GM19025 (cell line): ENCODE measurements at regions not wholly inside any gene's neighbourhood (a gene's known extent, or its start where the extent isn't known, plus 50 kb on each side); places are given as distances from the start of the nearest gene placed in this dataset.

Source experiments
- ATAC-seq: cut with Tn5 transposase; IDR thresholded peaks from one replicate; pipeline ENCODE4 v1.9.1; 2021; ENCODE audit warnings: mild to moderate bottlenecking, low read depth, moderate library complexity; ENCODE audit not compliant: unreplicated experiment

DNA sequence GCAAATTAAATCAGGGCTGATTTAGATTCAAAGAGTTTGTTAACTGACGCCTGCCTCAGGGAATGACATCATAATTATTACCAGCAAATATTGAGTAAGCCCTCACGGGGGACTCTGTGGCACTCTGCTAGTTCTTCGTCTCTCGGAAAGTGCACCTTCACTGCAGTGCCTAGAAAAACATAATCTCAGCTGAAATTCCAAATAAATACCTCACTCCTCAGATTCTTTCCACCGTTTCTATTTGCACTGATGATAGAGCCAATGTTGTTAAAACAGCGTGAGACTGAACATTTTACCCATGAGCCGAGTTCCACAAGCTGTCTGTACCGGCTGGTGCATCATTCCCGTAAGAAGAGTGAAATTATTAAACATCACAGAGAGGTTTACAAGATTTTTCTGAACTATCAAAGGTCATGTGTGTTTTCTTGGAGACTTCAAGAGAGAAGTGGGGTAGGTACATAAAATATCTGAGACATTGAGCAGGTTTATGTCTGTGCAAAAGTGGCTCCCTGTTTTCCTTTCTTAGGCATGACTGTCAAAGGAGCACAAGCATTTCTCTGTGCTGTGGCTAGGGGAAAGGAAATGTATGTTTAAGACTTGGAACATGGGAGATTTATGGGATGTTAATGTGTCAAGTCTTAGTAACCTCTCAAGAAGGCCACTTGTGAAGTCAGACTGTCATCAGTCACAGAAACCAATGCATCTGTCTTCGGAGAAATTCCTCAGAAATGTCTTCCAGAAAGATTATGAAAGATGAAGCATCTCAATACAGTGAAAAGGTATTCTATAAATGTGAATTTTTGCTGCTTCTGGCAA lies 119.6 kb downstream of the CBLL2 start:
- no peak for ATAC-seq

DNA sequence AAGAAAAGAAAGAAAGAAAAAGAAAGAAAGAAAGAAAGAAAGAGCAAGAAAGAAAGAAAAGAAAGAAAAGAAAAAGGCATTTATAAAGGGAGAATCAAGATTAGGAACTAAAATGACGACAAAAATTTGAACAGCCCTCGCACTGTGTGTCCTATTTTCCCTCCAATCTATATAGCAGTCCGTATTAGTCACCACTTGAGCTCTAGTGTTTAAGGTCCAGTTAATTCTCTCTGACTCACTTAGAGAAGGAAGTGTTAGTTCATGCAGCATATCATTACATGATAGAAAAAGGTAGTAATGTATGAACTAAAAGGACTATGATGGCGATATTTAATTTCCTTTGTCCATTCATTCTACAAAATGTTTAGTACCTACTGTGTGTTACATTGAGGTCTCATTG lies 122.7 kb downstream of the CBLL2 start:
- no peak for ATAC-seq

DNA sequence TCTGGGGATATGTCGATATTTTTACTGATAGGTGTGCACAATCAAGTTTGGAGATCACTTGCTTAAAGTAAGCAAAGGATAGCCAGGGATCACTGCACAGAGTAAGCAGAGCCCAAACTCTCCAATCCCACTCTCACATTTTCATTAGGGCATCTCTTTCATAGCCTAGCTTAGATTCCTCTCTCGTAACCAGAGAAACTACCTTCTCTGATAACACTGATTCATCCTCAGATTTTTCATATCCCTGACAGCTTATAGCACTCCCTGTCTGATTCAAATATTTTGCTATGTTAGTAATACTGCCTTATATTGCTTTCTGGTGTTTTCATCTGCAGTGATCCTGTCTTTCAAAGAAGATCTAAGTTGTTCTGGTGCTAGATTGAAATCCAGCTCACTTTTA lies 123.7 kb downstream of the CBLL2 start:
- no peak for ATAC-seq

DNA sequence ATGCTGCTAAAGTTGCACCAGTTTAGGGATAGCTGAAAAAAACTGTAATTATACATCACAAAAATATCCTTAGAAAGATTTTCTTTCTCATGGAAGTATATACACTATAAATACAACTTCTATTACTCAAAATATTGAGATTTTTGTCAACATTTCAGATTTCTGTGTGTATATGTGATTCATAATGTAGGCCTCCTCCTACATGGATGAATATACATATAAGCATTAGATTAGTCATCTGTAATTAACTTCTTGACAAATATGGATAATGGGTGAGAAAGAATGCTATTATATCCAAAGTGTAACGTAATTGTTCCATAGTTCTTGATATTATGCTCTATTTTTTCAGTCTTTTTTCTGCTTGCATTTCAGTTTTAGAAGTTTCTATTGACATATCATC lies 124.9 kb downstream of the CBLL2 start:
- ATAC-seq = no peak

DNA sequence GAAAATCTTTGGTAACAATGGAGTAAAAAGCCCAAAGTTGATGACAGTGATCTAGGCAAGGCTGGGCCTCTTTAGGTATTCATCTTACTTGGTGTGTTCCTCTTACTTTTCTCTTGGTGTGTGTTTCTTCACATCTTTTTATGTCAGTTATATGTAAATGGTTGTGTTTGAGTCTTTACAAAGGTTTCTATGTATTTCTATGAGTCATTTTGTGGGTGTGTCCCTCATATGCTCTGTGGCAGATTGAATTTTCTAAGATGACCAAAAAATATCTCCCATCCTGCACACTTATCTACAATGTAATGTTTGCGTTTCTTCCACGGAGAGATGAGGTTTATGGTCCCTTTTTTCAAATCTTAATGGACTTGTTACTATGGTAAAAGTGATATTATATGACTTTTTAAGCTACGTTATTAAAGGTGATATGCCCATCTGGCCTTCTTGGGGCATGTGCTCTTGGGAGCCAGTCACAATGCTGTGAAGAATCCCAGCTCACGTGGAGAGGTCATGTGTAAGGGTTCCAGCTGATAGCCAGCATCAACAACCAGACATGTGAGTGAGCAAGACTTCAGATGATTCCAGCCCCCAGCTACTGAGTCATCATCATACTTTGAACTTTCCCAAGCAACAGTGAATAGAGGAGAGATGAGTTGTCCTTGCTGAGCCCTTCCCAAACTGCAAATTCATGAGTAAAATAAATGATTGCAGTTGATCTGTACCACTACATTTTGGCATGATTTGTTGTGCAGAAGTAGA lies 126.9 kb downstream of the CBLL2 start:
- ATAC-seq = no peak

DNA sequence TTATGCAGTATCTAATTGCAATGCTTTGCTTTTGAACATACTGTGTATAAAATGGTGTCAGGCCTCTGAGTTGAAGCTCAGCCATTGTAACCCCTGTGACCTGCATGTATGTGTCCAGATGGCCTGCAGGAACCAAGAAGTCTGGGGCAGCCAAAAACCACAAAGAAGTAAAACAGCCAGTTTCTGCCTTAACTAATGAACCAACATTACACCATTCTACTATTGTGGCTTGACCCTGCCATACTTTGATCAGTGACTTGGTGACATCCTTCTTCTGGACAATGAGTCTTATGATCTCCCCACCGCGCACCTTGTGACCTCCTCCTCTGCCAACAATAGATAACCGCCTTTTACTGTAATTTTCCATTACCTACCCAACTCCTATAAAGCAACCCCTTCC lies 131.6 kb downstream of the CBLL2 start:
- no peak for ATAC-seq

DNA sequence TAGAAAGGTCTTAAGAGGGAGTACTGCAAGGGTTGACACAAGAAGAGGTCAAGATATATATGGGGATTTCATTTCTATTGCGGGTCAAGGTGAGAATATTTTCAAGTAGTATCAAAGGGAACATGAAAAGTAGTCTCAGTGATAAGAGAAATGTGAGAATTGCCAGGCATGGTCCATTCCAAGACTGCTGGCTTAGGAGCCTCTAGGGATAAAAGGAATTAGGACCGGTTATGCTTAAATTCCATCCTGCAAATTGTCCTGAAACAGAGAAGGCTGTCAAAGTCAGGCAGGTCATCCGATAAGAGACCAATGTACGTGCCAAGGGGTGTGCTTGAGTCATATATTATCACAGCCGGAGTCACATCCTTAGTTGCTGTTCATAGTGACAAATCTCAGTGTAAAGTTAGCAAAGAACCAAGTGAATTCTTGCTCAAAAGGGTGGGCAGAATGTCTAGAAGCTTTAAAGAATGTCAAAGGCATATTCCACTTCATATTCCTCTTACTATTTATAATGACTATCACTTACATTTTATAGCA lies 133.6 kb downstream of the CBLL2 start:
- no peak for ATAC-seq

DNA sequence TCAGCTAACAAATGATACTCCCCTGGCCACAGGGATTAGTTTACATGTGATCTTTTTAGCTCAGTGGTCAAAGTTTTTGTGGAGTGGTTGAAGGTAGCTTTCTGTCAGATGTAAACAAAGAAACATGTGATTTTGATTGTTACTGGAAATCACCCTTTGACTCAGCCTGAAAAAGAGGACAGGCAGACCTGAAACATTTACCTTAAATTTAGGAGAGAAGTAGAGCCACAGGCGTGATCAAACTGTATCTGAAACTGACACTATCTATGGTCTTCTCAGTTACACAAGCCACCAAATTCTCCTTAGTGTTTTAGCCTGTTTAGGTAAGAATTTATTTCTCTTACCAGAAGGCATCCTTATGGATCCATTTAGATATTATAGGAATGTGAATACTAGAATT lies 136.7 kb downstream of the CBLL2 start:
- ATAC-seq = no peak

DNA sequence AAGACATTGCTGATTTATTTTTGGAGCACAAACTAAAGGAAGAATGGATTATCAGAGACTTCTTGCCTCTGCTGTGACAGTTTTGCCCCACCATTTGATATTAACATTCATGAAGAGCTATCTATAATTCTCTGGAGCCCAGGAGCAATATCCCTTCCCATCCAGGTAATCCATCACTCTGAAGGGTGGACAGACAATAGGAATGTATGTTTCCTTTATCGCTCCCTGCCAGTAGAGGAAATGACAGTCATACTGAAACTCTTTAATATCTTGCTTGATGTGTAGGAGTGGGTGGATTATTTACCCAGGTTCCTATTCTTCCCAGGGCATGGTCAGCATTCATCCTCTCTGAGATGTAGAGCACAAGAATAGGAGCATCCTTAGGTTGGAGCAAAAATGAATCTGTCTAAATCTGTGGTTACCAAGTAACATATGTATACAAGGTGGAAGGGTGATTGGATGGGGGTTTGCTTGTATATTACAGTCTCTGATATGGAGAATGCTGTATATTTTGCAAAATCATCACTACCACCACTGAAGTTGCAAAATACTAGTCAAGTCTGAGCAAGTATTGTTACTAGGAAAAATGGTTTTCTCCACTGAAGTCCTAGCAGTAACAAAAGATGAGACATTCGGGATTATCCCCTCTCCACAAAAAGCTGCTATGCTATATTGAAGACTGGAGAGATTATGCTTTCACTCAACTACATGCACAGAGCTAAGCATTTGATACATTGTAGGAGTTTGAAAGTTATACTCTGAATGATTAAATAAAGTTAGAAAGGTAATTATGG lies 151.6 kb downstream of the CBLL2 start:
- no peak for ATAC-seq

DNA sequence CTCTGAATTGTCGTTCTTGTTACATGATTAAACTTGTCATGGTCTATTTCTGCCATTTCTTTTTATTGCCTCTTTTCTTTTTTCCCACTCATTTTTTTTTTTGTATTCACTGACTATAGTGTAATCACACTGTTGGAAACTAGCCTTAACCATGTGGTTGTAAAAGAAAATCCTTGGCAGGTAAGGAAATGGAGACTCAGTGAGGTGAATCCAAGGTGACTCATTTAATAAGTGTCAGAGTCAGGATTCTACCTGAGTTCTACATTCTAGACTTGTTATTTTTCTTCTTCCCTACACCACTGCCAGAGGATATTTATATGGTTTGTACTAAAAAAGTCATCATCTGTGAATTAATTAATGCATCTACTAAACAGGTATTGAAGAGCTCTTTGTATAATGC lies 152.2 kb downstream of the CBLL2 start:
- no peak for ATAC-seq

DNA sequence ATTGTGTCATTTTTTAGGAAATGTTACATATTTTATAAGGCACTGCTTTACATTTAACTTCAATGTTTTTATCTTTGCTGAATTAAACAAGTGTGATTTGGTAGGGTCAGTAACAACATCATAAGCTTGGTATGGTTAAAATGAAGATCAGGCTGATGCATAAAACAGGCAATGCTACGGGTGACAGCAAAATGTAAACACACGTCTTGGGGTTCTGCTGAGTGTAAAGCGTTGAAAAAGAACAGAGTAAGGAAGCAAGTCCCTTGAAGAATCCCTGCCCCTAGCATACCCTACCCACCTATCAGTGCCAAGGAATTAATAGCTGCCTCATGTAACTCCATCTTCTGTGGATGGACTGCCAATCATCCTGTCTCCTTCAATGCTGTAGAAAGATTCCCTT lies 157.0 kb downstream of the CBLL2 start:
- ATAC-seq = no peak

DNA sequence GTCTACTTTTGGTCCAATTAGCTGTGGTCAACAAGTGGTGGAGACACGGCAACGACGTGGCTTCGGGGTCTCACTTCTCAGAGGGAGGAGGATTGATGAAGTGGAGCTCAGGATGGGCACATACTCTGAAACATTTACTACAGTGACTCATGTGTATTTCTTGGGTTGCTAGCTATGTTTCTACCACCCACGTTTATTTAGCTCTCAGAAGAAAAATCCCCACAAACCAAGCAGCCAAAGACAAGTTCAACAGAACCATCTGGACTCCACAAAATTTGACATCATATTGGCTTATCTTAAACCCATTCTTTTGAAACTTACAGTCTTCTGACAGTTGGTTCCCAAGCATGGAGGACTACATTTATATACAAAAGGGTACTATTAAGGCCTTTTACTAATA lies 158.0 kb downstream of the CBLL2 start:
- no peak for ATAC-seq

DNA sequence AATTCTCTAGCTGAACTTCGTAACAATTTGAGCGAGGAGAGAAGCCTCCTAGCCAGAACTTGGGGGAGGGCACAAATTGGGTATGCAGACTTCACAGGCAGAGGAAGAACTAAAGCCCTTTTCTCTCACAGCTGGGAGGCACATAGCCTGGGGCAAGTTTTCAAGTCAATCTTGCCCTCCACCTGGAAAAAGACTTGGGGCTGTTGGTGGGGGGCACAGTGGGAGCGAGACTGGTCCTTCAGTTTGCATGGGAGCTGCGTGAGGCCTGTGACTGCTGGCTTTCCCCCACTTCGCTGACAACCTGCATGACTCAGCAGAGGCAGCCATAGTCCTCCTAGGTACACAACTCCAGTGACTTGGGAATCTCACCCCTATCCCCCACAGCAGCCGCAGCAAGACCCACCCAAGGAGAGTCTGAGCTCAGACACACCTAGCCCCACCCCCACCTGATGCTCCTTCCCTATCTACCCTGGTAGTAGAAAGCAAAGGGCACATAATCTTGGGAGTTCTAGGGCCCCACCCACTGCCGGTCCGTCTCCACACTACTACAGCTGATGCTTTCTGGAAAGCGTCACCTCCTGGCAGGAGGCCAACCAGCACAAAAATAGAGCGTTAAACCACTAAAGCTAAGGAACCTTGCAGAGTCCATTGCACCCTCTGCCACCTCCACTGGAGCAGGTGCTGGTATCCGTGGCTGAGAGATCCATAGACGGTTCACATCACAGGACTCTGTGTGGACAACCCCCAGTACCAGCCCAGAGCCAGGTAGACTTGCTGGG lies 160.8 kb downstream of the CBLL2 start:
- no peak for ATAC-seq

DNA sequence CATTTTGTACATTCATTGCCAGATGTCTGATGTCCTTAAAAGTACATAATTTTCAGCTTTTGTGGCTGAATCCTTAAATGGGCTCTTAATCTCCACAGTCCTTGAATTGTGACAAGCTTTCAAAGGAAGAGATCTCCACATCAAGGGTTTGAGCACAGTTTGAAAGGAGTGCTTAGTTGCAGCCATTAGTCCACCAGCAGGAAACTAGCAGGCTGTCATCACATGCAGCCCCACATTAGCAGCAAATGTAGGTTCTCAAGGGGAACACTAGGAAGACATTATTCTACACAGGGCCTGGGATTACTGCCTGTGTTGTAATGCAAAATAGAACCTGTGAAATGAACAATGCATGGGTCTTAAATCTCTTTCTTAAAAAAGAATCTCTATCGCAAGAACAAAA lies 173.2 kb downstream of the CBLL2 start:
- ATAC-seq = no peak

DNA sequence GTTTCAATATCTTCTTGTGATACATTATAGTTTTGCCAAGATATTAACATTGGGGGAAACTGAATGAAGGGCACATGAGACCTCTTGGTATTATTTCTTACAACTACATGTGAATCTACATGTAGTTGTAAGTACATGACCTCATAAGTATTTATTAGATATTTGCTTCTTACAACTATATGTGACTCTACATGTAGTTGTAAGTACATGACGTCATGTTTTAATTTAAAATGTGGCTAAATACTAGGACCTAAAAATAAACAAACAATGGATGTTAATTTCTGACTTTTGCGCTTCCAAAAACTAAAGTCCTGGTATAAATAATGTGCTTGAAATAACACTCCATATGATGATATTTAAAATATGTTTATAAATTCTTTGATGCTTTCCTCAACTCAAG lies 190.2 kb downstream of the CBLL2 start:
- no peak for ATAC-seq

DNA sequence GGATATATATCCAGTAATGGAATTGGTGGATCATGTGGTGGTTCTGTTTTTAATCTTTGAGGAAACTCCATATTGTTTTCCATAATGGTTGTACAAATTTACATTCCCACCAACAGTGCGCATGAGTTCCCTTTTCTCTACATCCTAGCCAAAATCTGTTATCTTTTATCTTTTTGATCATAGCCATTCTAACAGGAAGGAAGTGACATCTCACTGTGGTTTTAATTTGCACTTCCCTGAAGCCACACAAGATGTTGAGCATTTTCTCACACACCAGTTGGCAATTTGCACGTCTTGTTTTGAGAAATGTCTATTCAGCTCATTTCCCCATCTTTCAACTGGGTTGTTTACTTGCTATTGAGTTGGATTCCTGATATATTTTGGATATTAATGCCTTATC lies 194.9 kb downstream of the CBLL2 start:
- no peak for ATAC-seq

DNA sequence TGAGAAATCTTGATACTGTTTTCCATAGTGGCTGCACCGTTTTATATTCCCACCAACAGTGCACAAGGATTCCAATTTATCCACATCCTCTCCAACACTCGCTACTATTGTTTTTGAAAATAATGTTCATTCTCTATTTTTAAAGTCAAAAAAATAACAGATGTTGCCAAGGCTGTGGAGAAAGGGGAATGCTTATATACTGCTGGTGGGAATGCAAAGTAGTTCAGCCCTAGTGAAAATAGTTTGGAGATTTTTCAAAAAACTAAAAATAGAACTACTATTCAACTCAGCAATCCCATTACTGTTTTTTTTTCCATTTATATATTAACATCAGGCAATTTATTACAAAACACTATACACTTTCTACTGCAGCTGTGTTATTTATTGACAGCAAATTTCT lies 208.7 kb downstream of the CBLL2 start:
- no peak for ATAC-seq

DNA sequence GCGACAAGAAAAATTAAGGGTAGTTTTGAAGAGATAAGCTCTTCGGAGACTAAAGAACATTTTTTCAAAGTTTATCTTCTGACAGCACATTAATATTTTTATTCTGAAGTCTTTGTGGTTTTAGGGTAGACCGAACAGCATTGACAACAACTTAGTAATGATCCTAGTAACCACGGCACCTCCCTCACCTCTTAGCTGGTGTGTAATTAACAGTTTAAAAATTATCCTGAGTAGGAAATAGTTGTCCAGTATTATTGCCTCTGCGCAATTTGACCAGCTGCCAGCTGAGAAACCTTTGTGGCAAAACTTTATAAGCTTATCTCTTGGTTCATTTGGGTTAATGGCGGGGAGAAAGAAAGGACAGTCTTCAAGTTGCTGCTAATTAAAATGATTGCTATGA lies 213.6 kb downstream of the CBLL2 start:
- no peak for ATAC-seq

DNA sequence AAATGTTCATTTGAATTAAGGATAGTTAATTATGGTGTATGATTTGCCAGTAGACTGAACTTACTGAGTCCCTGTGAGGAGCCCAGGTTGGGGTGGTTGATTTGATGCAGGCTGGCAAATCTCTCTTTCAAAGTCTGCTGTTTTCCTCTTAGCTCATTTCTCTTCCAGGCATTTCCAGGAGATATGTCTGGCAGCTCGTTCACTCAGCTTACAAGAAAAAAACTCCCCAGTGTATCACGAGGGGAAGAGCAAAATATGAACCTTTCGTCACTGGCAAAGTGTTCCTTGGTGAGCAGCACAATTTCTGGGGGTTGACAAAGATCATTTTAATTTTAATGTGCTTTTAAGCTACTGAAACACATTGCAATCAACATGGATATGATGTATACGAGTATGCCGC lies 244.2 kb downstream of the CBLL2 start:
- no peak for ATAC-seq

DNA sequence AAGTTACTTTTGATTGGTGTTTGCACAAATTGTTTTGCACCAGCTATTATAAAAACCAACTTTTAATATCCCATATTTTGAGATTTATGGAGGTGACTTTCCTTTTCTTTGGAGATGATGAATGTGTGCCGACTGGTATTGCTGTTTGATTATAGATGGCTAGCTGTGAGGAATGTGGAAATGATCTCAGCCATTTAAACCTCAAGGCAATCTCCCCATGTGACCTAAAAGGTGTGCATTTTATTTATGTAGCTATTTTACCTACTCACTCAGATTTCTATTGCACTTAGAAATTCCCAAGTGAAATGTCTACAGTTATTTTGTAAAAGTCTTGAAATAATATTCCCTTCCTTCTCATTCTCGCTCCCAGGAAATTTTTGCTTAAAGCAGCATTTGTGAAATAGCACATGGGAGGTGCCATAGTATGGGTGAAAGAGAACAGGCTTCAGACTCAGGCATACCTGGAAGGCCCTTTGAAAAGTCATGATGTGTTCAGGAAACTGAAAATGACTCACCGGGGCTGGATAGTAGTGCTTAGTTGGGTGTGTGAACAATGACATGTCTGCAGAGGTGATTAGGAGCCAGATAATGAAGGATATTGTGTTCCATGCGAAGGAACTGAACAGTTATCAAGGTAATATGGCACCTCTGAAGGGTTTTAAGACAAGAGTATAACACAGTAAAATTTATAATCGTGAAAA lies 247.6 kb downstream of the CBLL2 start:
- no peak for ATAC-seq
